Mesenchymal stem cell (in vitro differentiated cells and primary cell): ENCODE measurements at regions not wholly inside any gene's neighbourhood (a gene's known extent, or its start where the extent isn't known, plus 50 kb on each side); places are given as distances from the start of the nearest gene placed in this dataset. TPM values are rescaled to one million over a fixed set of nuclear protein-coding genes. Genes with fewer than 3 reads are reported as not detected.

Experiments used
- DNase-seq: peaks from one replicate; pipeline ENCODE4 v3.0.0-alpha.2; 2013
- H2AFZ ChIP-seq: one replicate; pipeline ENCODE4 v1.6.1; 2013; ENCODE audit warnings: low read depth, mild to moderate bottlenecking, control low read depth, inconsistent platforms, low read length, moderate library complexity
- H2AK5ac ChIP-seq: 2 replicates; pipeline ENCODE4 v1.6.1; 2013; ENCODE audit warnings: low read length, moderate library complexity, mild to moderate bottlenecking, inconsistent platforms; ENCODE audit not compliant: severe bottlenecking
- H2BK120ac ChIP-seq: one replicate; pipeline ENCODE4 v1.6.1; 2013; ENCODE audit warnings: low read depth, mild to moderate bottlenecking, inconsistent platforms, low read length, moderate library complexity
- H2BK12ac ChIP-seq, 2 experiments: one replicate each; pipeline ENCODE4 v1.6.1; 2013; ENCODE audit warnings: inconsistent platforms in 2 of 2, low read length in 2 of 2, mild to moderate bottlenecking in 2 of 2, moderate library complexity in 2 of 2, control low read depth in 1 of 2
- H2BK15ac ChIP-seq: one replicate; pipeline ENCODE4 v1.6.1; 2013; ENCODE audit warnings: mild to moderate bottlenecking, low read depth, inconsistent platforms; ENCODE audit not compliant: poor library complexity, severe bottlenecking
- H2BK5ac ChIP-seq: 2 replicates; pipeline ENCODE4 v1.6.1; 2013; ENCODE audit warnings: low read depth, mild to moderate bottlenecking, low read length, control low read depth, inconsistent platforms; ENCODE audit not compliant: poor library complexity, severe bottlenecking
- H3K14ac ChIP-seq, 2 experiments: one replicate each; pipeline ENCODE4 v1.6.1; 2013; ENCODE audit warnings: inconsistent platforms in 2 of 2, low read length in 2 of 2, control low read depth in 1 of 2, mild to moderate bottlenecking in 1 of 2, moderate library complexity in 1 of 2
- H3K18ac ChIP-seq, 2 experiments: one replicate each; pipeline ENCODE4 v1.6.1; 2013; ENCODE audit warnings: inconsistent platforms in 2 of 2, low read length in 2 of 2, control low read depth in 1 of 2, low read depth in 1 of 2, mild to moderate bottlenecking in 1 of 2
- H3K23ac ChIP-seq, 2 experiments: one replicate each; pipeline ENCODE4 v1.6.1; 2013; ENCODE audit warnings: inconsistent platforms in 2 of 2, low read length in 2 of 2, mild to moderate bottlenecking in 2 of 2, moderate library complexity in 2 of 2, control low read depth in 1 of 2
- H3K27ac ChIP-seq: 2 replicates; pipeline ENCODE4 v1.5.1; 2013; ENCODE audit warnings: mild to moderate bottlenecking, moderate library complexity, low read length, control low read depth, inconsistent platforms; ENCODE audit not compliant: poor library complexity, severe bottlenecking
- H3K27me3 ChIP-seq, 2 experiments: 2 replicates each; pipeline versions ENCODE4 v1.6.1 to v1.7.0; 2013; ENCODE audit warnings: low read length in 2 of 2, mild to moderate bottlenecking in 2 of 2, moderate library complexity in 2 of 2, control low read depth in 1 of 2, inconsistent platforms in 1 of 2; ENCODE audit not compliant: control insufficient read depth in 1 of 2, insufficient read depth in 1 of 2
- H3K36me3 ChIP-seq, 2 experiments: 2 replicates each; pipeline versions ENCODE4 v1.6.1 to v1.7.0; 2013; ENCODE audit warnings: low read length in 2 of 2, control low read depth in 1 of 2, inconsistent platforms in 1 of 2, low read depth in 1 of 2, mild to moderate bottlenecking in 1 of 2; ENCODE audit not compliant: insufficient read depth in 2 of 2, control insufficient read depth in 1 of 2
- H3K4ac ChIP-seq, 2 experiments: one replicate each; pipeline ENCODE4 v1.6.1; 2013; ENCODE audit warnings: inconsistent platforms in 2 of 2, low read length in 2 of 2, mild to moderate bottlenecking in 2 of 2, moderate library complexity in 2 of 2, control low read depth in 1 of 2, low read depth in 1 of 2
- H3K4me1 ChIP-seq: 2 replicates; pipeline ENCODE4 v1.6.1; 2013; ENCODE audit warnings: low read depth, low read length, control low read depth; ENCODE audit not compliant: control insufficient read depth, insufficient read depth
- H3K4me2 ChIP-seq: 2 replicates; pipeline ENCODE4 v1.6.1; 2013; ENCODE audit warnings: low read length, mild to moderate bottlenecking, inconsistent platforms; ENCODE audit not compliant: poor library complexity, severe bottlenecking
- H3K4me3 ChIP-seq, 2 experiments: 2 replicates each; pipeline versions ENCODE4 v1.5.1 to v1.7.0; 2013; ENCODE audit warnings: low read length in 2 of 2, mild to moderate bottlenecking in 2 of 2, control low read depth in 1 of 2, low read depth in 1 of 2; ENCODE audit not compliant: insufficient read depth in 1 of 2
- H3K79me1 ChIP-seq: replicated peaks from 2 replicates; pipeline ENCODE4 v1.6.1; 2013; ENCODE audit warnings: mild to moderate bottlenecking, control low read depth, low read length, inconsistent platforms; ENCODE audit not compliant: poor library complexity, severe bottlenecking
- H3K9ac ChIP-seq: 2 replicates; pipeline ENCODE4 v1.7.0; 2013; ENCODE audit warnings: mild to moderate bottlenecking, low read length, moderate library complexity
- H3K9me3 ChIP-seq: 2 replicates; pipeline ENCODE4 v1.7.0; 2013; ENCODE audit warnings: mild to moderate bottlenecking, low read length; ENCODE audit not compliant: control insufficient read depth
- H4K8ac ChIP-seq: one replicate; pipeline ENCODE4 v1.6.1; 2013; ENCODE audit warnings: inconsistent platforms, mild to moderate bottlenecking, low read length, moderate library complexity
- H4K91ac ChIP-seq: one replicate; pipeline ENCODE4 v1.6.1; 2013; ENCODE audit warnings: mild to moderate bottlenecking, low read length, inconsistent platforms
- WGBS: methylation state at CpG from one replicate; pipeline ENCODE4 v1.1.7; 2013; ENCODE audit warnings: mixed read lengths; 5-methylcytosine and 5-hydroxymethylcytosine counted together
- small RNA-seq: library from polyadenylated mRNA; stranded (forward); fragments of <200 nt; extraction: miRNeasy Mini kit (QIAGEN cat#:217004); gene quantifications from one replicate; pipeline ENCODE3, GENCODE V24; 2013; ENCODE audit warnings: low read depth

DNA sequence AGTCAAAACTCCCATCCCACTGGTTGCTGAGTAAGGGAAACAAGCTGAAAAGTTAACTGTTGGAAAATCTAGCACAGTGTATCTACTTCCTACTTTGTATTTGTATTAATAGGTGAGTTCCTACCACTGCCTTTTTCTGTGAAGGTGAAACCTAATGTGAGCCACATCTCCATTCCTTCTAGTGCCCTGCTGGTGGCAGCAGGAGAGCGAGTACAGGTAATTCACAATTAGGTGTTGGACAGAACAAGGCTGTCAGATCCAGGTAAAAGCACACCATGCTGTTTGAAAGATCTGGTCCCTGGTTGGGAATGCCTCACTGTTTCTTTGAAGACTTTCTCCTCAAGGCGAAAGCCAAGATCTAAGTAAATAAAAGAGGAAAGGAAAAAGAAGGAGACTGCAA lies 528.4 kb downstream of the PKHD1 start:
- Histone ChIP-seq H2BK5ac (no peak overlapping the region), H3K36me3 (no peaks in the 10 kb centered on the region), H2AK5ac (no peak overlapping the region), H3K4me2 (no peak overlapping the region), H3K27ac (no peak overlapping the region), H2AFZ (no peak overlapping the region), H3K27me3 (no peaks in the 10 kb centered on the region), H3K9ac (no peak overlapping the region), H3K79me1 (no peaks in the 10 kb centered on the region), H3K4me3 (no peak overlapping the region), H4K8ac (no peak overlapping the region), H3K14ac (no peak overlapping the region), H4K91ac (no peak overlapping the region), H3K23ac (no peak overlapping the region), H2BK15ac (no peak overlapping the region), H3K9me3 (no peaks in the 10 kb centered on the region), H3K4me1 (no peaks in the 10 kb centered on the region), H2BK120ac (no peak overlapping the region), H2BK12ac (no peak overlapping the region), H3K4ac (no peak overlapping the region), H3K18ac (no peak overlapping the region)
- WGBS = 74% methylated on average over 2 of the region's 2 CpGs
- no peak for DNase-seq

DNA sequence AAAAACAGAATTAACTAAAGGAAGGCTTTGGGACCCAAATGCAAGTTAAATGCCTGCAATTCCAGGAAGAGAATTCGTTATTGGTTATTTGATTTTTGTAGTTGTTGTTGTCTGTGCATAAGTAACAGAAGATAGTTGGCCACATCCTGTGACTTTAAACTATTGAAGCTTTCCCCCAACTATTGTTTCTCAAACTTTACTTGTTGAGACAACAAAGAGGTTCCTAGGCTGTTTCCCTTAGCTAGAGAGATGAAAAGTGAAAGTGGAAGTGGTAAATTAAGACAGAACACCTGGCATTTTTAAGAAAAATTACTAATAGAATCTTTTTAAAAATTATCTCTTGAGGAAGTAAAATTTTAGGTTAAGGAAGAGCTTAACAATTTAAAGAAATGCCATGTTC lies 525.2 kb downstream of the PKHD1 start:
- WGBS = no CpG with 5 or more reads among the region's 1 CpG
- Histone ChIP-seq H2BK120ac (no peak overlapping the region), H3K4me3 (no peak overlapping the region), H3K14ac (no peak overlapping the region), H3K23ac (no peak overlapping the region), H2AK5ac (no peak overlapping the region), H3K27me3 (no peaks in the 10 kb centered on the region), H3K4ac (no peak overlapping the region), H4K91ac (no peak overlapping the region), H4K8ac (no peak overlapping the region), H2AFZ (no peak overlapping the region), H2BK5ac (no peak overlapping the region), H3K4me1 (no peaks in the 10 kb centered on the region), H3K36me3 (no peaks in the 10 kb centered on the region), H3K27ac (no peak overlapping the region), H3K9ac (no peak overlapping the region), H3K9me3 (no peaks in the 10 kb centered on the region), H2BK15ac (no peak overlapping the region), H2BK12ac (no peak overlapping the region), H3K18ac (no peak overlapping the region), H3K79me1 (no peaks in the 10 kb centered on the region), H3K4me2 (no peak overlapping the region)
- DNase-seq = no peak

Small RNA genes lying in the stretch of these regions (small RNA-seq; reads per million reads assigned to genes)
- gene RF00572 = not detected
